ENCODE measurements at regions not wholly inside any gene's neighbourhood (a gene's known extent, or its start where the extent isn't known, plus 50 kb on each side); places are given as distances from the start of the nearest gene placed in this dataset.

GRCh38 chr20:7689151-7689550 lies 251.1 kb downstream of the HAO1 start:
- Histone ChIP-seq H3F3A (ENCODE audit: insufficient read depth) (no peaks in the 10 kb centered on the region), H3K27ac (ENCODE audit: low read depth, low read length) (no peak overlapping the region), H3K36me3 (ENCODE audit: low read length) (no peaks in the 10 kb centered on the region), H3K9ac (ENCODE audit: low read length) (no peak overlapping the region), H3K4me2 (ENCODE audit: low read depth, low read length, poor library complexity, severe bottlenecking) (no peak overlapping the region), H3K4me3 (ENCODE audit: insufficient read depth, low read length, poor library complexity, severe bottlenecking) (no peak overlapping the region), H3K79me2 (ENCODE audit: insufficient read depth, low read length) (no peaks in the 10 kb centered on the region), H2AFZ (ENCODE audit: low read depth, low read length, severe bottlenecking) (no peak overlapping the region), H4K20me1 (ENCODE audit: low read depth, low read length) (no peaks in the 10 kb centered on the region), H3K9me2 (replicated peaks; ENCODE audit: insufficient read depth, low read length) (no peaks in the 10 kb centered on the region), H3K27me3 (ENCODE audit: low read length) (no peaks in the 10 kb centered on the region), H3K9me3 (ENCODE audit: insufficient read depth, low read length) (no peaks in the 10 kb centered on the region)
- no peak for TF ChIP-seq EZH2phosphoT487 (conservative IDR thresholded peaks at IDR 0.05; ENCODE audit: low read length)
- TF ChIP-seq, protein P1, sequence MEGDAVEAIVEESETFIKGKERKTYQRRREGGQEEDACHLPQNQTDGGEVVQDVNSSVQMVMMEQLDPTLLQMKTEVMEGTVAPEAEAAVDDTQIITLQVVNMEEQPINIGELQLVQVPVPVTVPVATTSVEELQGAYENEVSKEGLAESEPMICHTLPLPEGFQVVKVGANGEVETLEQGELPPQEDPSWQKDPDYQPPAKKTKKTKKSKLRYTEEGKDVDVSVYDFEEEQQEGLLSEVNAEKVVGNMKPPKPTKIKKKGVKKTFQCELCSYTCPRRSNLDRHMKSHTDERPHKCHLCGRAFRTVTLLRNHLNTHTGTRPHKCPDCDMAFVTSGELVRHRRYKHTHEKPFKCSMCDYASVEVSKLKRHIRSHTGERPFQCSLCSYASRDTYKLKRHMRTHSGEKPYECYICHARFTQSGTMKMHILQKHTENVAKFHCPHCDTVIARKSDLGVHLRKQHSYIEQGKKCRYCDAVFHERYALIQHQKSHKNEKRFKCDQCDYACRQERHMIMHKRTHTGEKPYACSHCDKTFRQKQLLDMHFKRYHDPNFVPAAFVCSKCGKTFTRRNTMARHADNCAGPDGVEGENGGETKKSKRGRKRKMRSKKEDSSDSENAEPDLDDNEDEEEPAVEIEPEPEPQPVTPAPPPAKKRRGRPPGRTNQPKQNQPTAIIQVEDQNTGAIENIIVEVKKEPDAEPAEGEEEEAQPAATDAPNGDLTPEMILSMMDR (IDR thresholded peaks at IDR 0.05; ENCODE audit: insufficient read depth, low read length, poor library complexity, severe bottlenecking) = no peak

- Histone ChIP-seq H2AFZ (ENCODE audit: low read depth, low read length, severe bottlenecking) (no peak overlapping the region), H4K20me1 (ENCODE audit: low read depth, low read length) (no peaks in the 10 kb centered on the region), H3K36me3 (ENCODE audit: low read length) (no peaks in the 10 kb centered on the region), H3K27me3 (ENCODE audit: low read length) (no peaks in the 10 kb centered on the region), H3K4me3 (ENCODE audit: insufficient read depth, low read length, poor library complexity, severe bottlenecking) (no peak overlapping the region), H3F3A (ENCODE audit: insufficient read depth) (no peaks in the 10 kb centered on the region), H3K9me3 (ENCODE audit: insufficient read depth, low read length) (no peaks in the 10 kb centered on the region), H3K9ac (ENCODE audit: low read length) (no peak overlapping the region), H3K79me2 (ENCODE audit: insufficient read depth, low read length) (no peaks in the 10 kb centered on the region), H3K27ac (ENCODE audit: low read depth, low read length) (no peak overlapping the region), H3K4me2 (ENCODE audit: low read depth, low read length, poor library complexity, severe bottlenecking) (no peak overlapping the region), H3K9me2 (replicated peaks; ENCODE audit: insufficient read depth, low read length) (no peaks in the 10 kb centered on the region)
- TF ChIP-seq EZH2phosphoT487 (conservative IDR thresholded peaks at IDR 0.05; ENCODE audit: low read length) = no peak
- TF ChIP-seq, protein P1 (IDR thresholded peaks at IDR 0.05; ENCODE audit: insufficient read depth, low read length, poor library complexity, severe bottlenecking) = no peak
These were observed 248.5 kb downstream of the HAO1 start for GRCh38 chr20:7691647-7692269.

DNA sequence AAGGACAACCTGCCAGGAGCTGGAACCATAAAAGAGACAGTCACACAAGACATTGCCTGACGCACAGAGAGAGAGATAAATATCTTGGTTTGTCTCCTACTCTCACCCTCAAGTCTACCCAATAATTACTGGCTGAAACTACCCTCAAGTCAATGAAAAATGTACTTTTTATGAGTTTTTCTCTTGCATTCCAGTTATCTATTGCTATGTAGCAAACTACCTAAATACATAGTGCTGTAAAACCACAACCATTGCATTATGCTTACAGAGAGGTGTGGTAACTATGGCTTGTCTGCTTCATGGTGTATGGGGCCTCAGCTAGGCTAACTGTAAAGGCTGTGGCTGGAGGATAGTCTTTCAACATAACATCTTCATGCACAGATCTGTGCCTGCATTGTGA lies 247.8 kb downstream of the HAO1 start:
- no peaks in the 10 kb centered on the region for H3K36me3 ChIP-seq (ENCODE audit: low read length)
- H3K9ac ChIP-seq (ENCODE audit: low read length) = no peak overlapping the region
- no peaks in the 10 kb centered on the region for H3K9me2 ChIP-seq (replicated peaks; ENCODE audit: insufficient read depth, low read length)
- no peak overlapping the region for H3K4me3 ChIP-seq (ENCODE audit: insufficient read depth, low read length, poor library complexity, severe bottlenecking)
- no peak for TF ChIP-seq EZH2phosphoT487 (conservative IDR thresholded peaks at IDR 0.05; ENCODE audit: low read length)
- TF ChIP-seq, protein P1 (IDR thresholded peaks at IDR 0.05; ENCODE audit: insufficient read depth, low read length, poor library complexity, severe bottlenecking) = no peak
- no peak overlapping the region for H3K4me2 ChIP-seq (ENCODE audit: low read depth, low read length, poor library complexity, severe bottlenecking)
- H4K20me1 ChIP-seq (ENCODE audit: low read depth, low read length) = no peaks in the 10 kb centered on the region
- H3K27me3 ChIP-seq (ENCODE audit: low read length) = no peaks in the 10 kb centered on the region
- no peak overlapping the region for H2AFZ ChIP-seq (ENCODE audit: low read depth, low read length, severe bottlenecking)
- no peaks in the 10 kb centered on the region for H3K79me2 ChIP-seq (ENCODE audit: insufficient read depth, low read length)
- no peaks in the 10 kb centered on the region for H3K9me3 ChIP-seq (ENCODE audit: insufficient read depth, low read length)
- no peaks in the 10 kb centered on the region for H3F3A ChIP-seq (ENCODE audit: insufficient read depth)
- H3K27ac ChIP-seq (ENCODE audit: low read depth, low read length) = no peak overlapping the region
